Neutrophil (primary cell): ENCODE measurements at regions not wholly inside any gene's neighbourhood (a gene's known extent, or its start where the extent isn't known, plus 50 kb on each side); places are given as distances from the start of the nearest gene placed in this dataset.

Source experiments
- H3K27ac ChIP-seq: fragments of 200-600 bp; sonication (generic); 2 replicates; pipeline ENCODE4 v1.5.1; 2016; ENCODE audit warnings: mild to moderate bottlenecking, moderate library complexity
- H3K27me3 ChIP-seq: fragments of 200-600 bp; sonication (generic); 2 replicates; pipeline ENCODE4 v1.6.0; 2016; ENCODE audit warnings: mild to moderate bottlenecking
- H3K36me3 ChIP-seq: fragments of 200-600 bp; sonication (generic); 2 replicates; pipeline ENCODE4 v1.5.1; 2017
- H3K4me1 ChIP-seq, 2 experiments: fragments of 200-600 bp in 1 of 2; sonication (generic) in 1 of 2; 1 replicate in 1 of 2; 2 replicates in 1 of 2; pipeline versions ENCODE4 v1.5.1 to v1.6.1; 2013 to 2016; ENCODE audit warnings: low read depth in 1 of 2, low read length in 1 of 2, mild to moderate bottlenecking in 1 of 2, moderate library complexity in 1 of 2; ENCODE audit not compliant: control insufficient read depth in 1 of 2, insufficient read depth in 1 of 2
- H3K4me3 ChIP-seq, 2 experiments: fragments of 200-600 bp in 1 of 2; sonication (generic) in 1 of 2; 1 replicate in 1 of 2; 2 replicates in 1 of 2; pipeline ENCODE4 v1.5.1; 2013 to 2016; ENCODE audit warnings: low read depth in 1 of 2, low read length in 1 of 2, mild to moderate bottlenecking in 1 of 2, moderate library complexity in 1 of 2
- H3K9me3 ChIP-seq: fragments of 200-600 bp; sonication (generic); 2 replicates; pipeline ENCODE4 v1.5.1; 2016
- CTCF ChIP-seq: fragments of 200-600 bp; sonication (generic); IDR thresholded peaks from 2 replicates; pipeline ENCODE4 v1.5.1; 2016; ENCODE audit warnings: antibody characterized with exemption

GRCh38 chr2:21393173-21393572 lies 269.4 kb downstream of the TDRD15 start:
- Histone ChIP-seq H3K27ac (no peak overlapping the region), H3K4me3 (no peak overlapping the region), H3K36me3 (no peaks in the 10 kb centered on the region), H3K27me3 (no peaks in the 10 kb centered on the region), H3K4me1 (no peaks in the 10 kb centered on the region), H3K9me3 (no peaks in the 10 kb centered on the region)
- no peak for TF ChIP-seq CTCF

- no peaks in the 10 kb centered on the region for H3K9me3 ChIP-seq
- TF ChIP-seq CTCF, result no peak
Measured at GRCh38 chr2:21395366-21395765, 271.6 kb downstream of the TDRD15 start.

GRCh38 chr2:21396252-21396651 lies 272.5 kb downstream of the TDRD15 start:
- no peak for TF ChIP-seq CTCF
- H3K36me3 ChIP-seq, result no peaks in the 10 kb centered on the region
- no peak overlapping the region for H3K27ac ChIP-seq
- H3K27me3 ChIP-seq, result no peaks in the 10 kb centered on the region
- H3K4me1 ChIP-seq, result no peaks in the 10 kb centered on the region
- H3K9me3 ChIP-seq, result no peaks in the 10 kb centered on the region
- no peak overlapping the region for H3K4me3 ChIP-seq

More at GRCh38 chr2:21395366-21395765, 271.6 kb downstream of the TDRD15 start:
- Histone ChIP-seq H3K4me1 (no peaks in the 10 kb centered on the region), H3K27ac (no peak overlapping the region), H3K36me3 (no peaks in the 10 kb centered on the region), H3K4me3 (no peak overlapping the region), H3K27me3 (no peaks in the 10 kb centered on the region)

- Histone ChIP-seq H3K36me3 (no peaks in the 10 kb centered on the region), H3K27ac (no peak overlapping the region), H3K4me3 (no peak overlapping the region), H3K4me1 (no peaks in the 10 kb centered on the region), H3K27me3 (no peaks in the 10 kb centered on the region), H3K9me3 (no peaks in the 10 kb centered on the region)
- no peak for TF ChIP-seq CTCF
Measured at GRCh38 chr2:21401022-21401698, 277.4 kb downstream of the TDRD15 start.

- Histone ChIP-seq H3K9me3 (no peaks in the 10 kb centered on the region), H3K36me3 (no peaks in the 10 kb centered on the region), H3K4me1 (no peaks in the 10 kb centered on the region), H3K27ac (no peak overlapping the region), H3K4me3 (no peak overlapping the region), H3K27me3 (no peaks in the 10 kb centered on the region)
- no peak for TF ChIP-seq CTCF
Measured at GRCh38 chr2:21404137-21404536, 280.4 kb downstream of the TDRD15 start.
